Posterior cingulate gyrus (tissue), 11 donors: ENCODE measurements at regions not wholly inside any gene's neighbourhood (a gene's known extent, or its start where the extent isn't known, plus 50 kb on each side); places are given as distances from the start of the nearest gene placed in this dataset.

Experiments used
- DNase-seq, 10 donors: peaks; one replicate each; pipeline versions ENCODE4 v3.0.0 to v3.0.0-alpha.2; 2020 to 2021; ENCODE audit warnings: mixed read lengths in 3 of 10
- intact Hi-C: fragments of 100-400 bp; cut with DNase I; formaldehyde crosslinking; loops from one replicate; pipeline ENCODE4 v1.15.1; 2023

DNA sequence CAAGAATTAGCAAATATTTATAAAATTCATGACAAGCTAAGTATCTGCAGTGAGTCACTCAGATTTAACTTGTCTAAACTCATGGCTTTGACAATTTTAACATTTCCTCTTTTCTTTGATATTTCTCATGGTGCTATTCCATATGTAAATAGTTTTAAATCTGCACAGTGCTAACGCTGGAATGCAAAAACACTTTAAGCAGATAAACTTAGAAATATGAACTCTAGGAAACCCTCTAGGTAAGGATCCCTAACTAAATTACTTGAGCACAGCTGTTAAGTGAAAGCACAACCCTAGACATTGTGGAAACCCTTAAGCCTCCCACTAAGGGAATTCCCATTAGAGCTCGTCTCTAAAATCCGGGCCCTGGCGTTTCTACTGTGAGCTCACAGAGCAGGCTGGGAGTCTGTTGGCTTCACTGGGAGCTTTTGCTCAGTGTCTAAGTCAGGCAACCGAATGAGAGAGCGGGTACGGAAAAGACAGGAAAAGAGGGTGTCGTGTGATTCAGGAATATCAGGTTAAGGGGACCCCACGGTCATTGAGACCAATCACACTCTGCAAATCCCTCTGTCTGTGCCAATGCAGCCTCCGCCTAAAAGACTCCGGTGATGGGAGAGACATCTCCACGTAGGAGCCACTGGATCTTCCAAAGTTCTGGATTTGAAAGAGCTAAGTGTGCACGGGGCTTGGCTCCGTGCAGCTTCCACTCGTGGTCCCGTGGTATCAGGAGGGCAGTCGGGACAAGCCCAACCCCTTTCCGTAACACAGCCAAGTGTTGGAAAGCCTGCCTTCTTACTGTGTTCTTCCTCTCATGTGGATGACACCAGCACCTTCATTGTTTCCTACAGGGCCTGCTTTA lies 112.3 kb upstream of the RPS6KA2 start:
- peak in 1 of 10 donors; percentile 61 for DNase-seq
- intact Hi-C loops, result no loop called here

DNA sequence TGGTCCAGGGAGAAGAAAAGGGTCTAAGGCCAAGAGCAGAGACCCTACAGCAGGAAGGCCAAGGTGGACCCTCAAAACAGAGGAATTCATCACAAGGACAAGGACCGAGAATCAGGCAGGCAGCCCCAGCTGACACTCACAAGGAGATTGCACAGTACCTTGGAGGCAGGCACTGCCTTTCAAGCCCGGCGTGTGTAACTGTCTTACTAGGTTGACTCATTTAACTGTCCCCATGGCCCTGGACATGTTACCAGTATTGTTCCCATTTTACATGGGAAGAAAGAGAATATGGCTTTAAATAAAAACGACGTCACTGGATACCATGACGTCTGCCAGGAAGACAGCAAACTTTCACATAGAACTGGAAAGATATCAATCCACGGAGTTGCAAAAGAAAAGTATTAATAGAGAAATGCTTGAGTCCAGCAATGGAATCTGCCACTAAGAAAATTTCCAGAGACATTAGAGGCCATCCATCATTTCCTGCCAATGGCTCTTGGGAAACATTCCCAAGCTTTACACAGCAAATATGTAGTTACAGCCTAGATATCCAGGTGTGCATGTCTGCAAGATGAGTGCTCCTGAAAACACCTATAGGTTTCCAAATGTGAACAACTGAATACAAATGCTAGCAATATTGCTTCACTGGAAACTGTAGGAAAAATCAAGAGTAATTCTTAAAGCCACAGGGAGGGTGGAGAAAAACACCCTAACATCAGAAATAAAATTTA lies 111.5 kb upstream of the RPS6KA2 start:
- no peak for DNase-seq
- intact Hi-C loops, result no loop called here

DNA sequence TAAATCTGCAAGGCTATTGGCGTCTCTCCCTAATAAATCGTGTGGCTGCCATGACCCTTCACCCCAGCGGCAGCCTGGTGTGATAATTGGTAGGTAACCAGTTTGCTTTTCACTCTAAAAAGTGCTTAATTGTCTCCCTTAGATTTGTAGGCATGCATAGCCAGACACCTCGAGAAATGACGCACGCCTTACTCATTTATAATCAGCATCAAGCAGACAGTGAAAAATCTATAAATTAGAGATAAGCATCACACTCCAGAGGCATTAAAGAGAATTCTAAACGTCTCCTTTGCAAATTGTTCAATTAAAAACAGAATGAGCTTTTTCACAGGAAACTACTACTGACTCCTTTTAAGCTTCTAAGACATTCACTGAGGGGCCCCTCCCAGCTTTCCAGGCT lies 110.2 kb upstream of the RPS6KA2 start:
- intact Hi-C loops, result no loop called here
- DNase-seq, result no peak

DNA sequence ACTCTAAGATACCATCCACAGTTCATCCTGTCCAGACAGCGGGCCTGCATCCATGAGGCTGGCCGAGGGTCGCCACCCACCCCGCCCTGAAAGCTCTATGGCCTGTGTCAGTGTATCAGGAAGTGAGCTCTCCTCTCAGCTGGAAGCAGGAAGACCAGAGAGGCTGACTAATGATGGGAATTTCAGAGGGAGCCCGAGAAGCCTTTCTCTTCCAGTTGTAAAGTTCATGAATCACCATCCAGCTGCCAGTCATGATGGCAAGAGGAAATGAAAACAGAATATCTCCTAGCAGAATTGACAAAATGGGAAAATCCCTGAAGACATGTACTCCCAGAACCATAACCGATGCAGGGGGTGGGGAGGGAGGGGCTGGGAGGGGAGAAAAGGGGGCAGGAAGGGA lies 109.6 kb upstream of the RPS6KA2 start:
- no peak for DNase-seq
- intact Hi-C loops, result no loop called here

DNA sequence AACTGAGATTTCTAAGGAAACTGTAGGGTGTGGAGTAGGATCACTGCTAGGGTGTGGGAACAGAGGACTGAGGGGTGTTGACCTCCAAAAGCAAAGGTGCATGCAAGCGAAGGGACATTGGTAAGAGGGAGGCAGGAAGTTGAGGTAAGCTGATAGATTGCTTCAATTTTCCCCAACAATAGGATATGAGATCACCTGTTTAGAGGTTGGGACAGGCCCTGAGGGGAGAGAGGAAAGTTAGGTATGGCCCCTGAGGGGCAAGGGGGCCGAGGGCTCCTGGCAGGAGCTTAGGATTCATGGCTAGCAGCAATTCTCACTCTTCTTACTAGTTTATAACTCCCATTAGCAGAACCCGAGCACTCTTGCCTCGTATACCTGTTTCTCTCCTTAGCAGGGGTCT lies 106.8 kb upstream of the RPS6KA2 start:
- DNase-seq, result no peak
- intact Hi-C loops, result no loop called here

DNA sequence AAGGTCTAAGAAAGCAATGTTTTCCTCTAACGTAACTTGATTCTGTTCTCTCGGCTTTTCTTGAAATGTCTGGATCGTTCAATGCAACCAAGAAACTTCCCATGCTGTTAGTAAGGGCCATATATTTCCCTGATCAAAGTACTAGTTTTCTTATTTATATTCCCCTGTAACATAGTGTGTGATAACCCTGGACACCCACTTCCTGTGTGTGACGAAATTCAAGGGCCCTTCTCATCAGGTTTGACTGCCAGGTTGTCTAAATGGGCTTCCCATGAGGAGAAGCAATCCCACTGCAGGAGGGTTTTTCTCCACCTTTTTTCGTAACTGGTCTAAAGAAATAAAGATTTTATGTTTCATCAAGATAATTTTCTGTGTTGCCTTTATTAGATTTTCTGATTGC lies 102.6 kb upstream of the RPS6KA2 start:
- intact Hi-C loops, result no loop called here
- DNase-seq, result no peak

DNA sequence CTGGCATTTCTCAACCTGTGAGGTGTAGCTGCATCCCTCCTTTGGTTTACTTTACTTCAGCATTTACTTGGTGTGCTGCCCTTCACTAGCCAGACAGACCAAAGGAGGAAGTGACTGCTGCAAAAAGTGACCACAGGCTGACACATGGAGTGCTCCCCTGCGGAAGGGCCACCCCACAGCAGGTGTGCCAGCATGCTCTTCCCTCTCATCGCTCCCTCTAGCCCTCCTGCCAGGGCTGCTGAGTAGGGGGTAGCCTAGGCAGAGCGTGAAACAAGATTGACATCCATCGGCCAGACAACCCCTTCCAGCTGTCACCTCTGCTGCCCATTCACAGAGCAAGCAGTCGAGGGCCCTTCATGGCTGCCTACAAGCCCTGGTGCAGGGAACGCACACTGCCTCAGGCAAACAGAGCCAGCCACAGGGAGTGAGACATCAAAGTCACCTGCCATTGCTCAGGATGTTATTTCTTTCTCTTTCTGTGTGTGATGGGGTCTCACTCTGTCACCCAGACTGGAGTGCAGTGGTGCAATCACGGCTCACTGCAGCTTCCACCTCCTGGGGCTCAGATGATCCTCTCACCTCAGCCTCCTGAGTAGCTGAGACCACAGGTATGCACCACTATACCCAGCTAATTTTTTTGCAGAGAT lies 102.0 kb upstream of the RPS6KA2 start:
- intact Hi-C loops, result no loop called here
- no peak for DNase-seq

DNA sequence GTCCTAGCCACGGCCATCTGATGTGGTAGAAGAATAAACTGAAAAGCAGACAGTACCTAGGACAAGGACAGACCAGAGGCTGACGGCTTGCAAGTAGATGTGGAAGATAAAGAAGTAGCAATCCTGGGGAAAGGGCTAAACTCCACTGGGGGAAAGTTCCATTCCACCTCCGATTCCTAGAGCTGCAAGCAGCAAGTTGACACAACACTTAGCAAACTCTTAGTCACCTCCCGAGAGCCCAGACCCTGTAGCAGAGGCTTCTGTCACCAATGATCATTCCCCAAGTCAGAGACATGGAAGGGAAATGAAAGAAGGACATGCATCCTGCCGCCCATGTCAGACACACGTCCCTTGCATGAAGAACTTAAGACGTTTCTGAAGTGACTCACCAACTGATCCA lies 99.2 kb upstream of the RPS6KA2 start:
- no peak for DNase-seq
- intact Hi-C loops, result no loop called here

DNA sequence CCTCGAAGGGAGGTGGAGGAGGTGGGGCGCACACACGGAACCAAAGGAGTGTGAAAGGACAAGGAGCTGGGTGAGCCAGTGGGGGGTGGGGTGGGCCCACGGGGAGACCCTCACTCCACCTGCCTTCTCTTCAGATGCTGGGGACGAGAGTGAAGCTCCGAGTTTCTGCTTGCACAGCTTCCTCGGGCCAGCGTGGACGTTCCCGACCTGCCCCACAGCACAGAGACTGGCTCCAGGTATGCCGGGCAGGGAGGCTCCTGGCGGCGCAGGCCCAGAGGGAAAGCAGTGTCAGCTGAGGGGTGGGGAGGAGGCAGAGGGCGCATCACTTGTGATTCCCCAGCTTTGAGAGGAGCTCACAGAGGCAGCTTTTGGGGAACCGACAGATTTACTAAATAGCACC lies 98.5 kb upstream of the RPS6KA2 start:
- intact Hi-C loops, result no loop called here

DNA sequence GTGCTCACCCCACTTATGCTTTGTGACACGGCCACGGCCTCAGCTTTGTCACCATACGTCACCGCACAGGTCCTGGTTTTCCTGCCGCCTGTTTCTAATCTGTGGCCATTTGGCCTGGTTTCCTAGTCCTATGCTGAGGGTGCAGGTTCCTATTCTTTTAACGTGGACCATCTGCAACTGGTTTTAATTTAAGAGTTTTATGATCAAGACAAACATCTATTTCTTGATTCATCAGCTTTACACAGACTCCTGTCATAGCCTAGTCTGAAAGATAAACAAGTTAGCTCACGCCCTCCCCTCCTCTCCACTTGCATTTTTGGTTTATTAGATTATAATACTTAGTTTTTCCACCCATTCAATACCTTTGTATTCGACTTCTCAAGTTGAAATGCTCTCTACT lies 97.5 kb upstream of the RPS6KA2 start:
- DNase-seq, result no peak
- intact Hi-C loops, result no loop called here

More for the DNA sequence above, 98.5 kb upstream of the RPS6KA2 start:
- DNase-seq, result no peak

DNA sequence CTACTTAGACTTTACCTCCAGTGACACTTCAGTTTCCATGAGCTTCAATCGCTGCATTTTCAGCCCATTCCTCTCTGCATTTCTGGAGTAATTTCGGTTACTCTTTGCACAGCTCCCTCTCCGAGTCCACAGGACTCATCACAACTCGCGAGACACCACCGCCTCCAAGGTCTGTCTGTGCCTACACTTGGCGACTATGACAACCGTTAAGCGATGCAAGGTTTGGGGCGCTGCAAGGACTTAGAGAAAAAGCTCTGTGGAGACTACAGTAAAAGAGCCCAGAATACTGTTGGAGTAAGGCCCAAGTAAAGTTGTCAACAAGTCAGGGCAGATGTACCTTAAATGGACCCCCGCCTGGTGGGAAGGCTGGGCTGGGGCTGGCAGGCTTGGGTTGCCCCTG lies 95.7 kb upstream of the RPS6KA2 start:
- intact Hi-C loops, result no loop called here

DNA sequence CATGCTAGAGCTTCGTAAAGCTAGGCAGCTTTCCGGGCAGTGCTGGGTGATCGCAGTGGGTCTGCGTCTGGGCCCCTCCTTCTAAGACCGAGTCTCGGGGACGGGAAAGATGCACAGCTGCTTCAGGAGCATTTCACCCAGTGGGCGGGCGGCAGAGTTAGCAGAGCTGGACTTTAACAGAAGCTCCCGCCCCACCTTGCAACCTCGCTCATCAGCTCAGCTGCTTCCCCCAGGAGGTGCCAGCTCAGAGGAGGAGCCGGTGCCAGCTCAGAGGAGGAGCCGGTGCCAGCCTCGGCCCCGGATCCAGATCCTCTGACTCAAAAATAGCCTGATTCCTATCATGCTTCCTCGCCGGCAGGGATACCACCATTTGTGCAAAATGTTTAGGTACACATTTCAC lies 94.5 kb upstream of the RPS6KA2 start:
- intact Hi-C loops, result no loop called here
- peak in 3 of 10 donors; percentile 37 to 88 (median 87) for DNase-seq

More for the DNA sequence above, 95.7 kb upstream of the RPS6KA2 start:
- DNase-seq, result no peak

DNA sequence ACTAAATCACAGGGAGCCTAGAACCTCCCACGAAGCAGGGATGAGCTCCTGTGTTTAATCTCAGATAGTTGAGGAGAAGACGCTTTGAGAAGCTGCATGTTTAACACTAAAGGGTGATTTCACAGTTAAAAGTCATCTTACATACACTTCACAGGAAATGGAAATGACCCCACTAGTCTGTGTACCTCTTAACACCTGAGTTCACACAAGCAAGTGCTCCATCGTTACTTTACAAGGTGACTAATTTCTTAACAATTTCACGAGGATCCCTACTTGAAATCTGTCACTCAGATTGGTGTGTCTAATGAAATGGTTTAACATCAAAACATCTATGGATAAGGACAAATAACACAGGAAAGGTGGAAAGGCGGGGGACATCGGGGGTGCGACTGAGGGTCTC lies 93.8 kb upstream of the RPS6KA2 start:
- intact Hi-C loops, result no loop called here
- no peak for DNase-seq

DNA sequence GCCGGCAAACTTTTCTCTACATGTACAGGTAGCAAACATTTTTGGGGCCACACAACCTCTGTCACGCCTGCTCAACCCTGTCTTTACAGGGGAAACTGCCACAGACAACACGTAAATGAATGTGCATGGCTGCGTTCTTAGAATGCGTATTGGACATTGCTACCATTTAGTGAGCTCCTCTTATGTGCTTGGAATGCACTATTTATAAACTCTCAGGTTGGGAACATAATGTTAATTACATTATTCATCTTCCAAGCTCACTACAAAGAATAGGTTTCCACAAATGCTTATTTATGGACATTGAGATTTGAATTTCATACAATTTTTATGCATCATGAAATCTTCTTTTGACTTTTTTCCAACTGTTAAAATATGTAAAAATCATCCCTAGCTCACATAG lies 92.0 kb upstream of the RPS6KA2 start:
- intact Hi-C loops, result no loop called here
- no peak for DNase-seq

DNA sequence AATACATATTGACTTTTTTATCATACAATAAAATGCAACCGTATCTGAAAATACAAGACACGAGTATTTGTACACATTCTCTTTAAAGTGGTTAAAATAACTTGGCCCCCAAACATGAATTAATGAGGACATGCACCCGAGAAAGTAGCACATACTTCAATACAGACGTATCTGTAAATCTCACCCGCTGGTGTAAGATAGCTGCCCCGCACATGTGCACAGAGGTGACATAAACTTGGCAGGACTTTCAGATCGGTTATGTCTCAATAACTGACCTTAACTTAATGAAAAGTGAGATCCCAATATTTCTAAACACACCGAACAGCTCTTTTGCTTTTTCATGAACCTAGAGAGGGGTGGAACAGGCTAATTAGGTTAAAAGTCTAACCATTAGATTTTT lies 91.5 kb upstream of the RPS6KA2 start:
- intact Hi-C loops, result no loop called here
- DNase-seq, result no peak

DNA sequence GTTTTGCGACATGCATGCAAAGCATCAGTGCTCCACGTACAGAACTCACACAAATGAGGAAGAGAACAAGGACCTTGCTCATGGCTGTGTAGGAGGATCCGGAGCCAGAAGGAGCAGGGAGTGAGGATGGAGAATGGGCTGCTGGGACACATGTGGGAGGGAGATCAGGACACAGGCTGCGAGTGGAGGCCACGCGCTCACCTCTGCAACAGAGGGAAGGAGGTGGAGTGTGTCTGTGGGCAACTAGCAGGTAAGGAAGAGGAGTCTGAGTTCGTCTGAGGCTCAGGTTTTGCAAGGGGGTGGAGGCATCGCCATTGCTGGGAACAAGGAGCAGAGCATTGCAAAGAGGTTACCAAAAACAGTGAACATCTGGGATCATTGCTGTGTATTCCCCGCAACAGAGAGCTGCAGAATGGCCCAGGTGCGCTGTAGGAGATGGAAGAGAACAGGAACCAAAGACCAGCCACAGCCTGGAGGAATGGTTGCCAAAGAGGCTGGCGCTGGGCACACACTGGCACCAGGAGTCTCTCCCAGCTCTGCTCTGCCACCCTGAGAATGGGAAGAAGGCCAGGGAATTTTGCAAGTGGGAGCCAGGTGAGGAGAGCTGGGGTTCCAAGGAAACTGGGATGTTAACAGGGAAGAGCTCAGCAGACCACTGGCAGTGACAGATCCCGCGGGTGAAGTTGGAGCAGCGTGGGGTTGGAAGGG lies 90.0 kb upstream of the RPS6KA2 start:
- no peak for DNase-seq
- intact Hi-C loops, result no loop called here

DNA sequence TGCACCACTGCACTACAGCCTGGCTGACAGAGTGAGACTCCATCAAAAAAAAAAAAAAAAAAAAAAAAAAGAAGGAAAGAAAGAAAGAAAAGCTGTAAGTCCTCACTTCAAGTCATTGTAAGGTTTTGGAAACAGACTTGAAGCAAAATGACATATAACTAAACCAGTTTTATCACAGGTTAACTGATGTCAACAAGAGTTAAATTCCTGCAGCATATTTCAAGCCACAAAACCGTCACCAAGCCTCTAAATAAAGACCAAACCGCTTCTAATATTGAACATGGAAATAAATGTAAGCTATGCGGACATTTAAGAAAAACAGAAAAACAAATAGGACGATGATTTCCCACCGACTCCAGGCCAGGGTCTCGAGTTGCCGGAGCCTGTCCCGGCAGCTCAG lies 88.9 kb upstream of the RPS6KA2 start:
- intact Hi-C loops, result no loop called here
- DNase-seq, result no peak

DNA sequence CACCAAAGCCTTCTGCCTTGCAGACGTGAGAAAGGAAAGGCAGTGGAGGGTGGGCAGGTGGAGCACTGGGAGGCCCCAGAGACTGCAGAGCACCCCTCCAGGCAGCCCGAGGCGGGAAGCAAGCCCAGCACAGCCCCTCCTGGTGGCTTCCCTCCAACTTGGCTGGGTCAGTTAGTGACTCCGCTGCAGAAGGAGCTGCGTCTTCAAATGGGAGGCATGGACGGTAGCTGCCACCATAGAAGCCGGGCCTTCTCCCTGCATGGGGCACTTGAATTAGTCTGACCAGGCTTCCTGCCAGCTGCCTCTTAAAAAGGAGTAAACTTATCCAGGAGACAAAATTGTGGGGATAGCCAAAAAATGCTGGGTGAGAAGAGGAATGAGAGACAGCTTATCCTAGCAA lies 88.0 kb upstream of the RPS6KA2 start:
- peak in 2 of 10 donors; percentile 25 to 71 for DNase-seq
- intact Hi-C loops, result no loop called here

DNA sequence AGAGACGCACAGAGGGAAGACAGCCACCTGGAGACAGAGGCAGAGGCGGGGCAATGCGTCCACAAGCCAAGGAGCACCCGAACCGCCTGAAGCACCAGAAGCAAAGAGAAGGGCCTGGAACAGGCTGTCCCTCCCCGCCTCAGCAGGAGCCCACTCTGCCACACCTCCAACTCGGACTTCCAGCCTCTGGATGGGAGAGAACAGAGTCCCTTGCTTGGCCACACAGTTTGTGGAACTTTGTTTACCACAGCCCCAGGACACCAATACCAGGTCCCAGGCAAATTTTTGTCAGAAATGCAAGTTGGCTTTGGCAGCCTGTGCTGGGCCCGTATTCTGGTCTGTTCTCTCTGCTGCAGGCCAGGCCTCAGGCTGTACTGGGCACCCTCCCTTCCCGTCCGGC lies 87.5 kb upstream of the RPS6KA2 start:
- intact Hi-C loops, result no loop called here
- no peak for DNase-seq

DNA sequence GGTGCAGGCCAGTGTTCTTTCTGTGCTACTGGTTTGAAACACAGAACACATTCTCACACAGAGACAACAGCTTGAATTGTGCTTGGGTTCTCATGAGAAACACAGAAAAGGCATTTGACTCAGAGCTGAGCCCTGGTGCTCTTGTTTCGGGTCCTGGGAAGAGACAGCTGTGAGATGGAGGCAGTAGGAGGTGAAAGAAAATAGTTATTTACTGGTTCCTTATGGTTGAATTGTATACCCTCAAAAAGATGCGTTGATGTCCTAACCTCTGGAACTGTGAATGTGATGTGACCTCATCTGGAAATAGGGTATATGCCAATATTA lies 87.1 kb upstream of the RPS6KA2 start:
- intact Hi-C loops, result no loop called here
- DNase-seq, result no peak
